Epithelial cell of prostate (primary cell): ENCODE measurements at regions not wholly inside any gene's neighbourhood (a gene's known extent, or its start where the extent isn't known, plus 50 kb on each side); places are given as distances from the start of the nearest gene placed in this dataset.
"Not testable (repeated sequence)": the region's sequence is repeated elsewhere in the genome, so short reads cannot be mapped to it uniquely, and the experiment has no call there.

Experiments used
- DNase-seq: peaks from one replicate; pipeline ENCODE4 v3.0.0-alpha.2; 2011; ENCODE audit warnings: low read depth, low spot score
- H3K27ac ChIP-seq: fragments of 450-650 bp; 2 replicates; pipeline ENCODE4 v1.5.1; 2017; ENCODE audit warnings: mild to moderate bottlenecking

DNA sequence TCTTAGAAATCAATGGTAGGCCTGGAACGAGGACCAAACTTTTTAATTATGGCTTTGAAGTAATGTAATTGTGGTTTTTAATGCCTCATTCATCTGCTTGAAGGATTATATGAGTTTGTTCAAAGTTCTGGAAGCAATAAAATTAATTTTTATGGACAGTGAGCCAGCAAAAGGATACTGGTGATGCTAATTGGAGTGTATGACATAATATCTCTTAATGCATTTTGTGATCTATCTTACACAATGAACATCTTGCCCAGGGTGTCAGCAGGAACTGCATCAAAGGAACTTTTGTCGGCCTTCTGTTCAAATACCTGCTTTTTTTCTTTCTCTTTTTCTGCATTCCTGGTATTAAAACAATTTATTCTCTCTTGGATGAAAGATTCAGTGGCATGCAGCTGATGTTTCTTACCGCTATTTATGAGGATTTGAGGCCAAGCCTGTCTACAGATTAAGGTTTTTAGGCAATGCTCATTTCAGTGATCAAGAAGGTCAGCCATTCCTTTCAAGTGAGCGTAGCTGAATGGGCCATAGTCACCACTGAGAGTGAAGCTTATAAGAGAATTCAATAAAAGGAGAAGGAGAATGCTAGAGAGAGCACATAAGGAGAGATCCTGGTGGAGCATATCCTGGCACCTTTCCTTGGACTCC, 974.8 kb downstream of the SORCS3 start:
- no peak for DNase-seq
- H3K27ac ChIP-seq: no peak overlapping the region

DNA sequence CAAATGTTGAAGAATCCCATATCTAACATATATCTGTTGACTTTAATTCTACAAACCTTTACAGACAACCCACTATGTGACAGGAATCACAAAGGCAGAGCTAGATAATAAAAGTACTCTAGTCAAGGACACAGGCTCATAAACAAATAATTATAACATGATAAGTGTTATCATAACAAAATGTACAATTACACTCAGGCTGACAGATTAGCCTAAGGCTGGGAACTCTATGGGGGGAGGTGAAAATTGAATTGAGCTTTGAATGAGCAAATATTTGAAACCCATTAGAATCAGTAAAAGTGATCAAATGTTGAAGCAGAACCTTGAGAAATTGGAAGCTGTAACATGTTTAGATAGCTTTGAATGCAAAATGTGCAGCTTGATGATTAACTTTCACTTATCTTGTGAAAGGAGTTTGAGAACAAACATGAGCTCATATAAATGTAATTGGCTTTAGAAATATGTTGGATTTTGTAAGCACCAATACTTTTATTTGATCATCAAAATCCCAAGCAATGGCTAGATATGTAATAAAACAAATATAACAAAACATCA, 970.2 kb downstream of the SORCS3 start:
- no peak overlapping the region for H3K27ac ChIP-seq
- no peak for DNase-seq

DNA sequence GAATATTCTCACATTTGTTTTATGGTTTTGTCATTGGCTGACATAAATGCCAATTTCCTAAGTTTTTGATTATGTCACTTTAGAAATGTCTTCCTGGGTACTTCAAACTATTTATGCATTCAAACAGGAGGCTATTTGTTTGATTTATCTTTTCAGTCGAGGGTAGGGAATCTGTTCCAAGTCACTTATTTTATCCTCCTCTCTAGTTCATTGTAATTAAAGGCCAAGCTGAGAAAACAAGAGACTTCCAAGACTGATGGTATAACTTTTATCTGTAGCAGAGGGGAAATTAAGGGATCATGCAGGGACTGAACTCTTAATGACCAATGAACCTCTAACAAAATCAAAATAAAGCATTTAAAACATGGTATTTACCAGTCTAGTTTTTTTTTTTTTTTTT, 968.4 kb downstream of the SORCS3 start:
- H3K27ac ChIP-seq: no peak overlapping the region
- DNase-seq: no peak

DNA sequence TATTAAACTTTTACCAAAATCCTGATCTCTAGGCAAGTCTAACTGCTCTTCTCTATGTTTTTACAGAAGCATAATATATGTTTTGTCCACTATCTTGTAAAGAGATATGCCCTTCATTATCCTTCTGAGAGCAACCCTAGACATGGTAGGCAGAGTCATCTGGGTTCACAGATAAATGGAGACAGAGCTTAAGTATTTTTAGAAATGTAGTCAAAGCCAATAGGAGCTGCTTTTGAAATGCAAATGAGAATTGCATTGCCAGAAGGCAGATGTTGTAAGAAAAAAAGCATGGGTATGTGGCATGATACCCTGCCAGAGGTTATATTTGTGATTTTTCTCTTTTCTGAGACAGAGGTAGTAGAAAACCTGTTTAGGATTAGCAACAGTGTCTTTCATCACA, 964.8 kb downstream of the SORCS3 start:
- DNase-seq: no peak
- no peak overlapping the region for H3K27ac ChIP-seq

DNA sequence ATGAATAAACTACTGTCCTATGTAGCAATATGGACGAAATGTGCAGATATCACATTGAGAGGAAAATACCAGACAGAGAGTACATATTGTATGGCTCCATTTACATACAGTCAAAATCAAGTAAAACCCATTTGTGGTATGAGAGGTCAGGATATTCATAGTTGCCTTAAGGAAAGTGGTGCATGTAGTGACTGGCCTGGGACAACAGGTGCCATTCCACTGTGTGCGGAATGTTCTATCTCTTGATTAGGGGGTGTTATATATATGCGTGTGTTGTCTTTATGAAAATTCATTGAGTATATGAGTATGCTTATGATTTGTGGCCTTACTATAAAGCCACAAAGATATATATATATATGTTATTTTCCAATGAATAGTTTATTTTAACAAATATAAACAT, 964.0 kb downstream of the SORCS3 start:
- DNase-seq: no peak
- no peak overlapping the region for H3K27ac ChIP-seq

DNA sequence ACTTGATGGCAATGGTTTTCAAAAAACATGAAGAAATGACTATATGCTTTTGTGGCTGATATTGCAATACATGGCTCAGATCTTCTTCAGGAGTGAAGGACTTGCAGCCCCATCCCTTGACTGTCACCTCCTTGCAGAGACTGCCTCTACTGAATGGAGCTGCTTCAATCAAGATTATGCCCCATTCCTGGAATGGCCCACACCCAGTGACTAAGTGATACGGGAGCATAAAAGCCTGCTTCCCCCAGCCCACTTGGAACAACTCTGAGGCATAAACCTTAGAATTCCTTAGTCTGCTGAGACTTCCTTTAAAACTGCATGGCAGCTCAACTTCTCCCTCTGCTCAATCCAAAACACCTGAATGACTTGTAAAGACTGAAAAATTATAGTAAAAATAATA, 957.1 kb downstream of the SORCS3 start:
- no peak overlapping the region for H3K27ac ChIP-seq
- no peak for DNase-seq

DNA sequence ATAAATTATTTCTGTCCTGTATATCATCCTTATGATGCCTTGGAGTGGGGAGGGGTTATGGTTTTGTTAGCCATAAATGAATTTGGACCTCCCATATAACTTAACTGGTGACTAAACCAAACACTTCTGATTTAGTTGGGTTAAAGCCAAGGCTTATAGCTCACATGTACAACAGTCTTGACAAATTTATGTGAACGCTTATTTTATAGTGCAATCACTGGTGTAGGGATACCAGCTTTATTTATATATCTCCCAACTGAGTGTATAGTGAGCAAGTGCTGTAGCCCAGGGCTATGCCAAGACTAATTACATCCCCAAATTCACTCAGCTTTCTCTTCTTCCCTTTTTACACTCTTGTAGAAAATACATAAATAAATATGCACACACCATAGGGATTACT, 956.2 kb downstream of the SORCS3 start:
- no peak for DNase-seq
- no peak overlapping the region for H3K27ac ChIP-seq

DNA sequence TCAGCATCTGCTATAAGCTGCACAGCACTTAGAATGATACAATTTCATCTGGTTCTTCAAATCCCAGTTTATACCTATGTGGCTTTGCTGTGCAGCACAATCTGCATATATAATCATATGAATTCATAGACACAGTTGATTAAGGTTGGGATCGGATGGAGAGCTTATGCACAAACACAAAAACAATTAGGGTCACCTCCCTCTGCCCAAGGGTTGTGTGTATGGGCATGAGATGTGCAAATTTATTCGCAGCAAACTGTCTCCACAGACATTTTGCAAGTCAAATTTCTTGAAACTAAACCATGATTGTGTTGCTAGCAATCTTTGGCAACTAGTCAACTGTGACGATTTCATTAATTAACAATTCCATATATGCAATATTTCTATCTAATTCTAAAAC, 955.7 kb downstream of the SORCS3 start:
- DNase-seq: no peak
- no peak overlapping the region for H3K27ac ChIP-seq

DNA sequence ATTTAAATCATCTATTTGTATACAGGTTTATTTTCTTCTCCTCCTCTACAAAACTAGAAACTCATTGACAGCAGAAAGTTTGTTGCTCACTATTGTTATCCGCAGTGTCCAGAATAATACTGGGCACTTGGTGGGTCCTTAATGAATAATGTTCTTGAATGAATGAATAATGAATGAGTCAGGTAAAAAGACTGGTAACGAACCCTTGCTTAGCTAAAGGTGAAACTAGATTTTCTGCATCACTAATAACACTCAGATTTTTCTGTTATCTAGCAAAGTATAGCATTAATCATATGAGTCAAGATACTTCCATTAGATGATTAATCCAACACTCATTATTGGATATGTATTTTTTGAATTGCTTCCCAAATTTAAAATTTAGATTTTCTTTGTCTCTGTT, 953.2 kb downstream of the SORCS3 start:
- no peak for DNase-seq
- H3K27ac ChIP-seq: no peak overlapping the region

DNA sequence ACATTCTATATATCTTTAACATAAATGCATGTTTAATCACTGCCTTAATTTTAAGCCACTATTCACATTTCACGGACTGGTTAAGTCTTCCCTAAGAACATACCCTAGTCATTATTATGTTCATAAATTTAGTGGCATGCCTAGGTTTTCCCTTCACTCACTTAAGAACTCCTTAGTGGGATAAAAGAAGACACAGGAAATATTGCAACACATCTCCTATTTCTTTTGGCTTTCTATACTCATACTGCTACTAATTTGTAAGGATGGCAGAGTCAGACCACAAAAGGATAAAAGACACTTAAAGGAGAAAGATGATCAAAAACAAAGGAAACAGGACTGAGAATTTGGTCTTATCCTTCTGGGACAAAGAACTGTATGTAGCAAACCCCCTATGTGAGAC, 951.4 kb downstream of the SORCS3 start:
- no peak overlapping the region for H3K27ac ChIP-seq
- DNase-seq: no peak

DNA sequence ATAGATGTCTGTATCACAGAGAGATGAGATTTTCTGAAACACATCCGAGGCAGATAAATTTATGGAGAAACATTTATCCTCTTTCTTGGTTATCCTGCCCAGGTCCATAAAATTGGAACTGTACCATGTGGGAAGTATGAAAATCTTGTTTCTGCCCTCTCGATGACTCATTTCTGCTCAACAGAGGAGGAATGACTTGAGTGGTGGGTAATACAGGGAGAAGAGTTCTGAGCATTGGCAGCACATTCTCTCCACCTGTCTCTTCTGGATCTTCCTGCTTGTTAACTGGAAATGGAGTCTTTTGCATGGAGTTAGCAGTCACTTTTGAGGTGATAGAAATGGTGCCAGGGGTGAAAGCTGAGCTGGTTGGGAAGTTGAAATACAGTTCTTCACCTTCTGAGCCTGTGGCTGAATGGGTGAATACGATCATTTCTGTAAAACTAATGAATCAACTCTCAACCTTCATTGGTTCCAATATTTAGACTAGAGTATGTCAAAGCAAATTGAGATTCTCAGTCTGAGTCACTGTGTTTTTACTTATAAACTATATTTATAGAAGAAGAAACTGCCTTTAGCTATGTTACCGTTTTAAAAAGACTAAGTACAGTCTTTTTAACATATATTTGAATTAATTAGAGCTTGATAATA, 945.5 kb downstream of the SORCS3 start:
- DNase-seq: no peak
- H3K27ac ChIP-seq: no peak overlapping the region

DNA sequence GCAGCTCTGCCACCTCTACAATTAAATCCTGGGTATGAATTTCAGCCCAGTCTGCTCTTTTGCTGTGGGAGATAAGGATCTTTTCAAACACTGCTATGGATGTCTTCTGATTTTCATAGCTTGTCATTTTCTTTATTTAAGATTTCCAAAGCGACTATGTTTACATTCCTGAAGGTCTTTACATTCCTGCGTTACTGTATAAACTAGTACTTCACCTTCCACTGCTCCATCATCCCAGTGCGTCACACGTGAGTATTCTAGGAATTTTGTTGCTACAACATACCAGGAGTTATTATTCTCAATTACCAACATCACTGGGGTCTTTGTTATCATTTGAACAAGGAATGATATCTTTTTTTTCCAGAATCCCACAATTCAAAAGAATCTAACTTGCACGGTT, 944.7 kb downstream of the SORCS3 start:
- DNase-seq: peak; percentile 6
- H3K27ac ChIP-seq: peak overlapping the region; percentile 55

DNA sequence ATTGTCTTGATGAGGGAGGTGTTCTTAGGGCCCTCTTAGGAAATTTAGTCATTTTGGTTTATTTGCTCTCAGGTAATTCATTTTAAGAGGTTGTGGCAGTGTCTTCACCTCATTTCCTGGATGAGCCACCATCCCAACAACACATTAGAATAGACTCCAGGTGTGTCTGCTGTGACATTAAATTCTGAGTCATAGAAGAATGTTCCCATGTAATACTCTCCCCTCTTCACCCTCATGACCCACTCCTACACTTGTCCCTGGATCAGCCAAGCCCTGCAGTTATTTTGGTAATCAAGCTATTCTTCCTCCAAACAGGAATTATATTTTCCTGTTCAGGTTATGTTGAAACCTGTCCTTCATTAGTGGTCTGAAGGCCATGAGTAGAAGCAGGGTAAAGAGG, 944.1 kb downstream of the SORCS3 start:
- DNase-seq: no peak

DNA sequence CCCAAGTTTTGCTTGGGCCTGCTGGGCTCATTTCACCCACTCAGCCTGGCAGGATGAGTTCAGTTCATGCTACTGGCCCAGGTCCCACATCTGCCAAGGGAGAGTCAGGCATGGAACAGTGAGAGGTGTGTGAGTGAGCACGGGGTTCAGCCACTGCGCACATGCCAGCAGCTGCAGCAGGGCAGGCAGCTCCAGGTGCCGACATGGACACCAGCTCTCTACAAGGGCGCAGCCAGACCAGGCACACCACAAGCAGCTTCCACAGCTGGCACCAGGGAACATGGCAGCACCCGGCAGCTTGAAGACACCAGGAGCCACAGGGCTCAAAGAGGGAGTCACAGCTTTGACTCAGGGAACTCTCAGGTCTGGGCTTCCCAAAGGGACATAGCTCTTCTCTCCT, 938.0 kb downstream of the SORCS3 start:
- H3K27ac ChIP-seq: no peak overlapping the region
- DNase-seq: no peak

More for the DNA sequence above, 944.1 kb downstream of the SORCS3 start:
- H3K27ac ChIP-seq: peak overlapping the region; percentile 55

DNA sequence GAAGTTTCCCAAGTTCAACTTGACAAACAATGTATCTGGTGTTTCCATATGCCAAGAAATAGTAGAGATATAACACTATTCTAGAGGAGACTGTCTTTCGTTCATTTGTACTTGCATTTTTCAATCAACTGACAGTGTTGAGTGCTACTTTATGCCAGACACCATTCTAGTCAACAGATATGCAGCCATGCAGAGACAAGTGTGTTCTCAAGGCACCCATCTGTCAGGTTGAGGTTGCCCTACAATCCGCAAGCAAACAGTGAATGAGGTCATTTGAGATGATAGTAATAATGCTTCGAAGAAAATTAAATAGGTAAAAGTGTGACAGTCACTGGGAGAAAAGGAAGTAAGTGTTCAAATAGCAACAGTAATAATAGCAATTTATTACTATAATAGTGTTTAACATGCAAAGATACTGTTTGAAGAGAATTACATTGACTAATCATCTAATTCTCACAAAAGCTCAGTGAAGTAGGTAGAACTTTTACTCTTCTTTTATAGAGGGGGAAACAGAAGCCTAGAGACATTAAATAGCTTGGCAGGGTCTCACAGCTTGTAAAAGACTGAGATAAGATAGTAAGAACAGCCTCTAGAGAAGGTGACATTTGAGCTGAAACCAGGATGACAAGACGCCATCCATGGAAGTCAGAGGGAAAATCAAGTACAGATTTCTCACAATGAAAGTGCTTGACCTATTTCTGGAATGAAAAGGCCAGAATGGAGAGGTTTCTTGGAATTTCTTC, 936.9 kb downstream of the SORCS3 start:
- no peak overlapping the region for H3K27ac ChIP-seq
- no peak for DNase-seq

DNA sequence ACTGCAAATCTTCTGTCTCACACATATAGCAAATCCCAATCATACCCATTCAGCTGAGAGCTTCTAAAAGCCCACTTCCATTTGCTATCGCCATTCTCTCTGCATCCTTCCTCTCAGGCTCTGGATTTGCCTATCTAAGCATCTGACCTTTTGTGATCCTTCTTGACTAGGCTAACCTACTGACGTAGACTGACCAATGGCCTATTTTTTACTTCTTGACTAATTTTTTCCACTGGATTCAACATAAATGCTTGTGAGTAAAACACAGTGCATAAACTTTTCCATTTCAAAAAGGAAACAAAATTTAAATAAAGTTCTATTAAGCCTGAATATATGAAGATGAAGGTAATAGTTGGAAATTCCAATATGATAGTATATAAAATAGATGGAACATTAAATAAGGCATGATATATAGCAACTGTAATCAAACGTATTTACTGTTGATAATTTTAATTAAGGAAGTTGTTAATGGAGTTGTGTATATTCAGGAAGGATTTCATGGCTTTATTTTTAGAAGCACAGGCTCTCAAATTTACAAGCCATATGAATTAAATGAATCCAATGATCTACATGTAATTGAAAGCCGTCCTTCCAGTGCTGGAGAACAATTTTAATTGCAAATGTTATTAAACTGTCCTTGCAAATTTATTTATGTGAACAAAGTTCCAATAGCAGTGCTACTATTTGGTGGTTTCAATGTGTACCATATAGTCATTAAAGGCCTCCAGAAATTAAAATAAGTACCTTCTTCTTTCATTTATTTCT, 918.4 kb downstream of the SORCS3 start:
- H3K27ac ChIP-seq: no peak overlapping the region
- no peak for DNase-seq

DNA sequence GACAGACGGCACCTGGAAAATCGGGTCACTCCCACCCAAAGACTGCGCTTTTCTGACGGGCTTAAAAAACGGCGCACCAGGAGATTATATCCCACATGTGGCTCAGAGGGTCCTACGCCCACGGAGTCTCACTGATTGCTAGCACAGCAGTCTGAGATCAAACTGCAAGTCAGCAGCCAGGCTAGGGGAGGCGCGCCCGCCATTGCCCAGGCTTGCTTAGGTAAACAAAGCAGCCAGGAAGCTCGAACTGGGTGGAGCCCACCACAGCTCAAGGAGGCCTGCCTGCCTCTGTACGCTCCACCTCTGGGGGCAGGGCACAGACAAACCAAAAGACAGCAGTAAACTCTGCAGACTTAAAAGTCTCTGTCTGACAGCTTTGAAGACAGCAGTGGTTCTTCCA, 909.4 kb downstream of the SORCS3 start:
- not testable (repeated sequence) for H3K27ac ChIP-seq, DNase-seq

DNA sequence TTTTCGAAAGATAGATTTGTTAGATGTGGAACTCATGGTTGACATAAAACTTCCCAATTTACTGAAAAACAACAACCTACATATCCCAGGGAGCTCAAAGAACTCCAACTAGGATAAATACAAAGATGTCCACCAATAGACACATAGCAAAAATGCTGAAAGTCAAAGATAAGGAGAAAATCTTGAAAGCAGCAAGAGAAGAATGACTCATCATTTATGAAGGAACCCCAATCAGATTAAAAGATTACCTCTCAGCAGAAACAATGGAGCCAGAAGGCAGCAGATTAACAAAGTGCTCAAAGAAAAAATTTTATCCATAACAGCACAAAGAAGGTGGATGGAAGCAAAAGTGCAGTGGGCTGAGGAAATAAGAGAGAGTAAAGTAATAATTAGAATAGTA, 908.6 kb downstream of the SORCS3 start:
- no peak for DNase-seq
- no peak overlapping the region for H3K27ac ChIP-seq

DNA sequence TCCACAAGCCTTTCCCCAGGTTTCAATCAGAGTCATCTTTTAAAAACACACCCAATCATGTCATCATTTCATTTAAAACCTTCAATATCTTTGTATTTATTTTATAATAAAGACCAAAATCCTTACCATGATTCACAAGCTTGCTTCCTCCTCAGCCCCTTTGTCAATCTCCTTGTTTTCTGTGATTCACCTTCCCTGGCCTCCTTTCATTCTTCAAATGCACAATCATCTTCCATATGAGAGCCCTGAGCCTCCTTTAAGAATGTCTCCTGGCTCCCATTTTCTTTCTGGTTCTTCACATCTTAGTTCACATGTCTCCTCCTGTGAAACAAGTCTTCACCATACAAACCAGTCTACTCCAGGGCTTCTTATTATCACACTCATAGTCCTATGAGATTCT, 904.0 kb downstream of the SORCS3 start:
- DNase-seq: no peak
- no peak overlapping the region for H3K27ac ChIP-seq

DNA sequence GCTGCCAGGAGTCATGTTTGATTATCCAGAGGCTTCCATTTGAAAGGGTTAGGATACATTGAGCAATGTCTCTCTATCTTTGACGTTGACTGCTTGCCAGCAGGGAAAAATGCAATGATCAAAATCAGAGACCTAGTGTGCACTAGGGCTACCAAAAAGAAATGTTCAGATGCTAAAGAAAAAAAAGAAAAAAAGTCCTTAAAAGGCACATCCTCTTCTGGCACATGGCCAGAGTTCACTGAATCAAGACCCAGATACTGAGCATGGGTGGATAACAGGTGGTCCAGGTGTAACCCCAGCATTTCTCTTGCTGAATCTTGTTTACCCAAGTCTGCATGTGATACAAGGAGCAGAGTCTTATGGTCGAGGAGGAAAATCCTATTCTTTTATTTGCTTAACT, 899.3 kb downstream of the SORCS3 start:
- DNase-seq: no peak
- no peak overlapping the region for H3K27ac ChIP-seq

DNA sequence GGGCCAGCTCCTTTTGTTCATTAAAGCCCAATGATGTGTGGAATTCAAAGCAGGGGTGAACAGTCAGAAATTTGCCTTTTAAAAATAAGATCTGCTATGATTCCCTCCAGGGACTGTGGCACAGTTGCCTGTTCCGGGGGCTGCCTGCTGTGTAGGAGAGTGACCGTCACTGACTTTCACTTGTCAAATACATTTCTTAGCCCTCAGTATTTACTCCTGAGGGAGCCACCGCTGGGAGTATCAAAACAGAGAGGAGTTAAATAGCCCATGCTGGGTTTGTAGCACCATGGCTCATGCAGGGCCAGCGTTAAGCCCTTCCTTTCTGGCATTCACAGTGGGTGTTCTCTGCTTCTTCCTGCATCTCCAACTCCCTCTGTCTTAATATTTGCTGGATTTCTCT, 897.8 kb downstream of the SORCS3 start:
- no peak for DNase-seq
- H3K27ac ChIP-seq: no peak overlapping the region
